ENCODE measurements at regions not wholly inside any gene's neighbourhood (a gene's known extent, or its start where the extent isn't known, plus 50 kb on each side); places are given as distances from the start of the nearest gene placed in this dataset.

GRCh38 chr3:116512931-116513330, 67.6 kb upstream of the LSAMP start (continued):
- no peak for TF ChIP-seq BRCA1 (IDR thresholded peaks at IDR 0.05; ENCODE audit: low read depth, low read length)

Data from H1 (cell line).